Astrocyte (in vitro differentiated cells and primary cell): ENCODE measurements at regions not wholly inside any gene's neighbourhood (a gene's known extent, or its start where the extent isn't known, plus 50 kb on each side); places are given as distances from the start of the nearest gene placed in this dataset.

Source experiments
- EZH2 ChIP-seq: IDR thresholded peaks from 2 replicates; pipeline ENCODE4 v1.6.1; 2012; ENCODE audit warnings: mild to moderate bottlenecking, low read length, inconsistent platforms; ENCODE audit not compliant: insufficient read depth
- TF ChIP-seq, protein P1 (sequence below): IDR thresholded peaks from 2 replicates; pipeline ENCODE4 v1.5.1; 2011; ENCODE audit warnings: low read depth, mild to moderate bottlenecking, inconsistent platforms, low read length, moderate library complexity; ENCODE audit not compliant: insufficient read depth

DNA sequence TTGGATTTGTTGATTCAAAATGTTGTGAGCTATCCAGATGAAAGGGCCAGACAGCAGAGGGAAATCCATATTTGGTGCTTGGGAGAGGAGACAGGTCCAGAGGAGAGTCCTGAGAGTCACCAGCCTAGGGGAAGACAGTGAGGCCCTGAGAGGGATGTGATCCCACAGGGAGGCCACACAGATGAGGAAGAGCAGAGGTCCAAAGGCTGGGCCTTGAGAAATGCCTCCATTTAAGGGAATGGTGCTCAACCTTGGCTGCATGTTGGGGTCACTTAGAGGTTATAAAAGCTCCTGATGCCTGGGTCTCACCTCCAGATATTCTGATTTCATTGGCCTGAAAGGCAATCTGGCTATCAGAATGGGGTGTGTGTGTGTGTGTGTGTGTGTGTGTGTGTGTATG lies 194.9 kb downstream of the UTP18 start:
- TF ChIP-seq, protein P1, sequence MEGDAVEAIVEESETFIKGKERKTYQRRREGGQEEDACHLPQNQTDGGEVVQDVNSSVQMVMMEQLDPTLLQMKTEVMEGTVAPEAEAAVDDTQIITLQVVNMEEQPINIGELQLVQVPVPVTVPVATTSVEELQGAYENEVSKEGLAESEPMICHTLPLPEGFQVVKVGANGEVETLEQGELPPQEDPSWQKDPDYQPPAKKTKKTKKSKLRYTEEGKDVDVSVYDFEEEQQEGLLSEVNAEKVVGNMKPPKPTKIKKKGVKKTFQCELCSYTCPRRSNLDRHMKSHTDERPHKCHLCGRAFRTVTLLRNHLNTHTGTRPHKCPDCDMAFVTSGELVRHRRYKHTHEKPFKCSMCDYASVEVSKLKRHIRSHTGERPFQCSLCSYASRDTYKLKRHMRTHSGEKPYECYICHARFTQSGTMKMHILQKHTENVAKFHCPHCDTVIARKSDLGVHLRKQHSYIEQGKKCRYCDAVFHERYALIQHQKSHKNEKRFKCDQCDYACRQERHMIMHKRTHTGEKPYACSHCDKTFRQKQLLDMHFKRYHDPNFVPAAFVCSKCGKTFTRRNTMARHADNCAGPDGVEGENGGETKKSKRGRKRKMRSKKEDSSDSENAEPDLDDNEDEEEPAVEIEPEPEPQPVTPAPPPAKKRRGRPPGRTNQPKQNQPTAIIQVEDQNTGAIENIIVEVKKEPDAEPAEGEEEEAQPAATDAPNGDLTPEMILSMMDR, result no peak
- no peak for TF ChIP-seq EZH2
